HG02763 (cell line): ENCODE measurements at regions not wholly inside any gene's neighbourhood (a gene's known extent, or its start where the extent isn't known, plus 50 kb on each side); places are given as distances from the start of the nearest gene placed in this dataset.

Experiments
- ATAC-seq: cut with Tn5 transposase; IDR thresholded peaks from one replicate; pipeline ENCODE4 v1.9.1; 2021; ENCODE audit warnings: mild to moderate bottlenecking, moderate library complexity; ENCODE audit not compliant: unreplicated experiment

DNA sequence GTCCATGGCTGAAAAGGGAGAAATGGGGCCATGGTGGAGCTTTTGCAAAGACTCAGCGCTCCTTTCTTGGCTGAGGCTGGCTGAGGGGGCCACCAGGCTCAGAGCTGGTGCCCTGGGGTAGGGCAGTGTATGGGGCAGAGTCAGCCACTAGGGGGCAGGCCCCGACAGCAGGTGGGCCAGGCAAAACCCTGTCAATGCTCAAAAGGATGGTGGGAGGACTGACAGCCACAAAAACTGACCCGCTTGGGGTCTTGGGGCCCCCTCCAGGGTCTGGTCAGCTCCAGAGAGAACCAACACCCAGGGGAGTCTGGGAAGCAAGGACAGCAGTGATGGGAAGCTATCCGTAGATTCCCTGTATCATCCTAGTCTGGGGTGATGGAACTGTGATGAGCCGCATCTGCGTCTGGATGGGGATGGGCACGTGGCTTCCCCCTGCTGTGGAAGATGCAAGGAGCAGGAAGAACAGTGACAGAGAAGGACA, 306.9 kb downstream of the DHX35 start:
- ATAC-seq, result no peak

DNA sequence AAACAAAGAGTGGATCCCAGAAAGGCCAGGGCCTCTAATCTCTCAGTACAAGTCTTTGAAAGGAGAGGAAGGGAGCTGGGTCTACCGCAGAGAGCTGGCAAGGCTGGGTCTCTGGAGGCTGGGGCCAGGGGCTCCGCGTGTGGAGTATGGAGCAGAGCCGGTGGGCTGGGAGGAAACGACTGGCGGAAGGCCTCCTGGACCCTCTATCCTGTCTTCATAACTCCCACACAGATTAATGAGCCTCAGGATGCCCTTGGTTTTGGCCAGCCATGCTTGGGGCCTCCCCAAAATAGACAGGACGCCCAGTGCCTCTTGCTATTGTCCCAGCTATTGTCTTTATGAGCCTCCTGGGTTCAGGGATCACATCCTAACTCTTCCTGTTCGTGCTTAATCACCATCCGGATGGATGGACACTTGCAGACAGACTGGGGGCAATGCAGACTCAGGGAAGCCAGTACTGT, 306.4 kb downstream of the DHX35 start:
- ATAC-seq, result no peak

DNA sequence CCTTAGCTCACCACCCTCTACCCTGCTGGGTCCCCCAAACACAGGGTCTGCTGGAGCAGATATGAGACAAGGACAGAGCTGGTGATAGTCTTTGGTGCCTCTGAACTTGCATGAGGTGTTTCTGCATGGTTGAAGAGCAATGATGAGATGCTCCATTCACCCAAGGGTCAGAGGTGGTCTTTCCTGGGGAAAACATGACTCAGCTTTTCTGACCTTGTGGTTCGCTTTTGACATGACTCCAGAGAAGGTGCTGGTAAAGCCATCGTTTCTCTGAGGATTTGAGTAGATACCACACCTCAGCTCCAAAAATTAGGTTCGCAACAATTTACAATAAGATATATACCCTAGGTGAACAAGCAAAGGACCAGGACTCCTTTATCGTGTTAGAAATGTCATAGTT, 304.8 kb downstream of the DHX35 start:
- no peak for ATAC-seq

DNA sequence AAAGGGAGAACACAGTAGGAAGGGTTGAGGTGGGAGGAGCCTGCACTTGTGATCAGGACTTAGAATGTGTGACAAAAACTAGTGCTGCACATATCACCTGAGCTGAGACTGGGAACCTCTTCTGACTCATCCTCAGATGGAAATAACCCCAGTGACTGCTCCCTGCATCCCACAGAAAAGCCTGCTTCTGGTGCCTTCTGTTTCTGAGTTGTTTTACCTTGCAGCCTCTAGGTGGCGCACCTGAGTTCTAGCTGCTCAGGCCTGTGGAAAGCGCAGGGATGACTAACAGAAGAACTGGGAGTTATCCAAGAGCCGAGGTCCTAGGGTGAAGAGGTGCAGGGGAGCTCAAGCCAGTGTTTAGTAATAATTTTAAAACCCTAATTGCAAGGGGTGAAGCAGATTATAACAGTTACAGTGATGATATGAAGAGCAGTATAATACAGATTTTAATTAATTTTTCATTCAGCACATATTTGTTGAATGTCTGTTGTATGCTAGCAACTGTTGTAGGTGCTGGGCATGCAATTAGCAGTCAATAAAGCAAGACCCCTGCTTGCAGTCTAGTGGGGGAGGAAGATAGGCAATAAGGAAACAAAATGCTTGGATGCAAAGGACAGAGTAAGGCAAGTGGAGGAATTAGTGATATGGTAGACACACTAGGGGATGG, 302.5 kb downstream of the DHX35 start:
- ATAC-seq, result no peak

DNA sequence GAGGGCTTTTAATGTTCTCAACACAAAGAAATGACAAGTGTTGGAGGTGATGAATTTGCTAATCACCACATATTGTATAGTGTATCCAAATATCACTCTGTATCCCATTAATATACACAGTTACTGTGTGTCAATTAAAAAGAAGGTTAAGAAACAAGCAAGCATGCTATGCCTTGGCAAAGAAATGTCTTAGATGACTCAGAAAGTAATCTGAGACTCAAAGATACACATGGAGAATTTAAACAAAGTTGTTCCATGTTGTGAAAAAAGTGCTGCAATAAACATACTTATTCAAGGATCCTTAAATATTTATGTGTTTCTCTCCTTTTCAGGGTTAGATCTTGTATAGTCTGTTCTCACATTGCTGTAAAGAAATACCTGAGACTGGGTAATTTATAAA, 300.9 kb downstream of the DHX35 start:
- ATAC-seq, result no peak

DNA sequence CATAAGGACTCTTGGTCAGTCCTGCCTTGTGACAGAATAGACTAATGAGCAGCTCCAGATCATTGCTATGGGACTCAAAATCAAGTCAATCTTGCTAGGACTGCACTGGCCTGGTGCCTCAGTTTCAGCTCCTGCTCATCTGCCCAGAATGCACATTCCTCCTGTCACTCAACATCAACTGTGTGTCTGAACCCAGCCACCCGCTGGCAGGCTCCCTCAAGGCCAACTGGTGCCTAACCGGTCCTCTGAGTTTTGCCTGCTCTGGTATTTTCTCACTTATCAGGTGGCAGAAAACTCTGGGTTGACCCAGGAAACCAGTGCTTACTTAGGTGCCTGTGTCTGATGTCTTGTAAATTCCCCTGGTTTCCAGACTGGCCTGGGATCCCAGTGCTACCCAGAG, 297.7 kb downstream of the DHX35 start:
- no peak for ATAC-seq

DNA sequence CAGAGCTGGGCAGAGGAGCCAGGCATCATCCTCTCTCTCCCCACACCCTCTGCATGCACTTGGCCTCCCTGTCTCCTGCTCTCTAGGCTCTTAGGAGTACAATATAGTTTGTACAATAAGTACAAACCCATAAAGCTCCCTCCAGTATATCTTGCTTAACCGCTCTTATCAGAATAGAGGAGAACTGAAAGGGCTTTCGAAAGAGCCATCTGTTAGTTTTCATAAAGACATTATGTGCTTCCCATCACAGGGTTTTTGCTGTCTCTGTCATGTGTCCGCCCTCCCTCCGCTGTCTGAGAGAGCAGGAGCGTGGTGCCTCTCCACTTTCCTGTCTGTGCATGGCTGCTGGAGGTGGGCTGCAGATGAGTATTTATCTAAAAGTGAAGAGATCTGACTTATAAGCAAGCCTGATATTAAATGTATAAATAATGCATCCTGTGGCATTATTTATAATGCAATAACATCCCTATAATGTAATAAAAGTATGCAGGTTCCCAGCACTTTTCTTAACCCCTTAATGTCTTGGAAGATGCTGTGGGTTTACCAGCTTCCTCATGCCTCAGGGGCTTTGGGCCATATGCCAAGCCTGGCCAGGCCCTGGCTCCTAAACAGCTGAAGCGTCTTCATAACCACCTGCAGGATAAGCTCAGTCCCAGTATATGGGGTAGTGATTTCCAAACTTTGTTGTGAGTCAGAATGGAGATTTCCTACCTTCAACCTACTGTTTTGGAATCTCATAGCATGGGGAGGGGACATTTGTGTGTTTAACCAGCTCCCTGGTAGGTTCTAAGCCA, 297.1 kb downstream of the DHX35 start:
- no peak for ATAC-seq

DNA sequence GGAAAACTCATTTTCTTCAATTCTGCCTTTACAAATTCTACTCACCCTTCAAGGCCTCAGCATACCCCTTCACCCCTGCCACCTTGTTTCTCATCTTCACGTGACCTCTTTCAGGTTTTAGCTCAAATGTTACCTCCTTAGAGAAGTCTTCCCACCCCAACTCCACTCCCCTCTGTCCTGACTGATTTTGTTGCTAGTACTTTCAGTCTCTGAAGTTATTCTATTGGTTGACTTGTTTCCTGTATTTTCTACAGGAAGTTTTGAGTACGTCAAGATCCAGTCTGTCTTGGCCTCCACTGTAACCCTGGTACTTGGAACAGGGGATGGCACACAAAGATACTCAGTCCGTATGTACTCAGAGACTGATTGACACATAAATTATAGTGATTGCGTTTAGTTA, 296.1 kb downstream of the DHX35 start:
- no peak for ATAC-seq

DNA sequence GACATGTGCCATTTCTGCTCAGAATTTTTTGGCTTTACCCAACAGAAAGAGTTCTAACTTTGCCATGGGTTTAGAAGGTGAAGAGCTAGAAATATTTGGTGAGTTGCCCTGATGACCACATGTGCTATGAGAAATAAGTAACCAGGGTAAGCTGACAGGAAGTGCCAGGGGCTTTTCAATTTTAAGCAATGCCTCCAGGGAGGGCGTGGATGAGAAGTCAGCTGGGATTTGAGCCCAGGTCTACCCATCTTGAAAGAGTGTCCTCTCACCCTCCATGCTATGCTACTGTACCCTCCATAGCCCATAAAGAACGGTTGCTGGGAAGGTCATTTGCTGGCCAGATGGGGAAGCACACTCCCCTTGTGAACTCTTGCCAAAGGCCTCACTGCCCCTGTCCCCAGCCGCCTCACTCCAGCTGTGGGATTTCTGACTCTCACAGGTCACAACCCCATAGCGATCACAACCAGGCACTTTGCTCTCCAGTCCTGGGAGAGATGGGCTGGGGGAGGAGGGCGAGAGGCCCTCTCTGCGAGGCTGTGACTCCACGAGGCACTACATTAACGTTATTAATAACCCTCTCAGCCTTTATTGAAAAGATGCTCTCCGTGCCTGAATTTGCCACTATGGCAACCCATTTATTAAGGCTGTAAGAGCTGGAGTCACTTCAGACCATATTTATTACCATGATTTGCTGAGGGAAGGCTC, 291.1 kb downstream of the DHX35 start:
- ATAC-seq, result no peak

DNA sequence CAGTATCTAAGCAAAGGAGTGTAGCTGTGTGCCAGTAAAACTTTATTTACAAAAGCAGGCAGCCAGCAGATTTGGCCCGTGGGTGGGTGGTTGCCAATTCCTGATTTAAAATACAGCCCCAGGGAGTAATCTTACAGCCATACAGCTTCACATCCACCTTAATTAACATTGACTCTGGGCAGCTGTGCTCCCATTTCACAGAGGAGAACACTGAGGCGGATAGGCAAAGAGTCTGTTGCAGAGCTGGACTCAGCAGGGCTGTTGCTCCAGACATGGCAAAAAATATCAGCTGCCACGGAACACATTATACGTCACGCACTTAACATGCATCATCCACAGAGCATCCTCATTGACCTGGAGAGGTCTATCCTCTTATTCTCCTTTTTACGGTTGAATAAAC, 289.9 kb downstream of the DHX35 start:
- no peak for ATAC-seq

DNA sequence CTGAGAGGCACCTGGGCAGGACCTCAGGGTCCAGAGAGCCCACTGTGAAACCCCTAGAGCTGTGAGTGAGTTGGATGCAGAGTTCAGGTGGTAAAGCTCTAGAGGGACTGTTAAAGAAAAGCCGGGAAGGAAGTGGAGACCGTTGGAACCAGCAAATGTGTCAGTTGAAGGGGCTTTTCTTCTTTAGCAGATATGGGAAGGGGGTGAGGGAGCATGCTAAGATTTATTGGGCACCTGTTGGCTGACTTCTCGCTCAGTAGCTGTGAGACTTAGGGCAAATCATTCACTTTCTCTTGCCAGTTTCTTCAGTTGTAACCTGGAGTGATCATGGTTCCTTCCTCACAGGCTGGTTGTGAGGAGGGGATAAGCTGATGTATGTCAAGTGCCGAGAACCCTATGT, 287.7 kb downstream of the DHX35 start:
- ATAC-seq, result no peak

DNA sequence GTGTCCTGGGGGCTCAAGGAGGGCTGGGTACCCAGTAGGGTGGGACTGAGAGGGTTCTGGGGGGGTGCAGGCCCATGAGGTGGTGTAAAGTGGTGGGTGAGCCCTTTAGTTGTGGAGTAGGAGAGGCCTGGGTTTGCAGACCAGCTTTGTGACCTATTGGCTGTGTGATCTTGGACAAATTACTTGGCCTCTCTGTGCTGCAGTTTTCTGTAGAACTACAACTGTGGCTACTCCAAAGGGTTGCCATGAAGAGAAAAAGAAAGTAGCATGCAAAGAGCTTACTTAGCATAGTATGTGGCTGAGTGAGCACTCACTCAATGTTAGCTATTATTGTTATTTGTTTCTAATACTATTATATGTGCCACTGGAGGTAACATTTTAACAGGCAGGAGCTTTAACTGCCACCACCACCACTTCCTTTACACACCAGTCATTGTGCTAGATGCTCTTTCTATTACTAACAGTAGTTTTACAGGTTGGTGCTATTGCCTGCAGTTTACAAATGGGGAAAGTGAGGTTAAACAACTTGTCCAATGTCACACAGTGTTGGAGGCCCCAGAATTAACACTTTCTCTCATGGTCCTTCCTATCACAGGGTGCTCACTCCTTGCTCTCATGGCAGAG, 286.8 kb downstream of the DHX35 start:
- no peak for ATAC-seq

DNA sequence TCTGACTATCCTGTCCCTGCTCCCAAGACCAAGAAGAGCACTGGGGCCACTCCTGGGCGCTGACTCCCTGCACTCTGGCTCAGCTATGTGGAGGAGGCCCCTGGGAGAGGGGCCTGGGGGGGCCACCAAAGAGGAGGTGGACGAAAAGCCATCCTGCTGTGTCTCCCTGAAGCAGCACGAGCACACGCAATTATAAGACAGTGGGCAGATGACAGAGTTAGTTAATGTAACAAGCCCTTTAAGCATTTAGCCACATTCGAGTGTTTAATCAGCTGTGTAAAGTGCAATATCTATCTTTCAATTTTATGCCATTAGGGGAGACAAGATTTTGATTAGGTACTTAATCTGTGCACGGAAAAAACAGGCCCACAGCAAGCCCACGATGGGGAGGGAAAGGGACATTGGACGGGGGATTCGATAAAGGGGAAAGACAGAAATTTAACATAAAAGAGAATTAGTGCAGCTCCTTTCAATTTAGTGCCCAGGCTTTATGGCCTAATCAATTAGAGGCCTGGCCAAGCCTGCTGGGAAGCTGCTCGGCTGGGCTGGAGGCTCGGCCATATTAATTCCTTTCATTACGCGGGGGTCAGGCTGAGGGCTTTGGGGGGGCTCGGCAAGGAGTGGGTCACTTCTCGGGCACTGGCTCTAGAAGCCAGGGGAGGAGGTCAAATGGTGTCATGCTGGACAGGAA, 286.2 kb downstream of the DHX35 start:
- no peak for ATAC-seq

DNA sequence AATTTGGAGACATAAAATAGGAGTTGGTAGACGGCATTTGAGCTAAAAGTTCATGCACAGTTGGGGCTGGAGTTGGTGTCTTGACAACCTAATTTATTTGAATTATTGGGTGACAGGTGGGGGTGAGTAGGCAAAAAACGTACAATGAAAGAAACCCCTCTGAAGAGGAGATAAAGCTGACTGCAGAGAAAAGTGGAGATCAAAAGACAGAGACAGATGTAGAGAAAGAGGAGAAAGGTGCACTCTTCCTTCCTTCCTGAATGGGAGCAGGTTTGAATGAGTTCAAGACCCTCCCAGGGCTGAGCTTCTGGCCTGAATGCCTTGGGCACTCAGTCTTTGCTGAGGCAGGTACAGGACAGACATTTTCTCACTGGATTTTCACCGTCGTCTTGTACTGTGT, 284.3 kb downstream of the DHX35 start:
- ATAC-seq, result no peak

DNA sequence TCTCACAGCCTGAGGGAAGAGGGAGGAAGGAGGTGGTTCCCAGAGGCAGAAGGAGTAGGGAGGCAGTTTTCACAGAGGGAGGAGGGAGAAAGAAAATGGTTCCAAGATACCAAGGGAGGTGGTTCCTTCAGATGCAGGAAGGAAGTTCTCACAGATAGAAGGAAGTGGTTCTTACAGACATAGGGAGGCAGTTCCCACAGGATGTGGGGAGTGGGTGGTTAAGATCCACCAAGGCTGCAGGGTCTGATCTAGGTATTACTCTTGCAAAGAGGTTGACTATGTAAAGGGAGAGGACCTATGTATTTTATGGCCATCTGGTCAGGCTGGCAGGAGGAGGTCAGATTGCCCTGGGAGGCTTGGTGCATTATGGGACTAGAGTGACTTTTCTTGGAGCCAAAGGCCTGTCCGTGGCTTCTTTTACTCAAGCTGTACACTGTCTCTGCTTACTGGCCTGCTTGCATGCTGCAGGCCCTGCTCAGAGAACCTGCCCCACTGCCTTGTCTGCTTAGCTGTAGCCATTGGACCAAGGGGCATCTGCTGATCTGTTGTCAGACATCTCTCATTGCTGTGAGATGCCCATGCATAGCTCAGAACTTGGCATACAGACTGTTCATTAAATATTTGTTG, 283.7 kb downstream of the DHX35 start:
- ATAC-seq, result no peak

DNA sequence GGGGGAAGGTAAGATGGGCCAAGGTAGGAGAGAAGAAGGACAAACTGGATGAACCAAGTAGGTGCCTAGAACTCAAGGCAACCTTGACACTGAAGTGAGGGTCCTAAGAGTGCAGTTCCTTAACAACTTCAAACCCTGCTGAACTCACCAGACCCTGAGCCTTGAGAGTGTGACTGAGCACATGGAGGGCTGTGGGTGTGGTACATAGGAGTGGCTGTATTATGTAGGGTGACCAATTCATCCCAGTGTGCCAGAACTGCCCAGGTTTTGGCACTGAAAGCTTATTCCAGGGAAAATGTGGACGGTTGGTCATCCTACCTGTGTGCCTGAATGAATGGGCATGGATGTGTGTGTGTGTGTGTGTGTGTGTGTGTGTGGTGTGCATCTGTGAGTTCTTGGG, 281.8 kb downstream of the DHX35 start:
- no peak for ATAC-seq

DNA sequence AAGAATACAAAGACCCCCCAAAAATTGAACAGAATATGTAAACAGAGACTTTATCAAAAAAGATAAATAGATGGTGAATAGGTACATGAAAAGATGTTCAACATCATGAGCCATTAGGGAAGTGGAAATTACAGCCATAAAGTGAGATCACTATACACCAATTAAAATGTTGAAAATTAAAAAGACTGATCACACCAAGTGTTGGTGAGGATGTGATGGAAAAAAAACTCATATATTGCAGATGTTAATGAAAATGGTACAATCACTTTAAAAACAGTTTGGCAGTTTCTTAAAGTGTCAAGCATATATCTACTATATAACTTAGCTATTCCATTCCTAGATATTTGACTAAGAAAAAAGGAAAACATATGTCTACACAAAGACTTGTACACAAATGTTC, 280.5 kb downstream of the DHX35 start:
- no peak for ATAC-seq

DNA sequence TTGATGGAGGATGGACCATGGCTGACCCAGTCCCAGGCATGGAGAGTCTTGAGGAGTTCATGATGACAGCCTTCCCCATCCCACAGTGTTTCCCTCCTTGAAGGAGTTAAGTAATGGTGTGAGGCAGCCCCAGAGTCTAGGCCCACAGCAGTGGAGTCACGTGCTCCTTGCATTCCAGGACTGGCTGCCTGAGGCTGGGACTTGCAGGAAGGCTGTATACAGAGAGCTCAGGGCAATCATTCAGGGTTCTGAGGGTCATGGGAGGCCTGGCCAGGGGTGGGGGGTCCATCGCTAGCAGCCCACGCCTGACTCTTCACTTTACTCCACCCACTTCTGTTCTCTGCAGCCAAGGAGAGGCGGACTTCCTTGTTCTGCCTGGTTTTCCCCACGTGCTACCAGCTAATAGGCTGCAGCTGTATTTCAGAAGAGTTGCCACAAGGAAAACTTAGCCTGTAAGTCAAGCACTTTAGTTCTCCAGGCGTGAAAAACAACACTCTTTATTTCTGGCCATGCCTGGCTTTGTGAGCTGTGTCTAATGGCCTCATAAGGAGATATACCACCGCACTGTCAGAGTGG, 272.5 kb downstream of the DHX35 start:
- no peak for ATAC-seq

DNA sequence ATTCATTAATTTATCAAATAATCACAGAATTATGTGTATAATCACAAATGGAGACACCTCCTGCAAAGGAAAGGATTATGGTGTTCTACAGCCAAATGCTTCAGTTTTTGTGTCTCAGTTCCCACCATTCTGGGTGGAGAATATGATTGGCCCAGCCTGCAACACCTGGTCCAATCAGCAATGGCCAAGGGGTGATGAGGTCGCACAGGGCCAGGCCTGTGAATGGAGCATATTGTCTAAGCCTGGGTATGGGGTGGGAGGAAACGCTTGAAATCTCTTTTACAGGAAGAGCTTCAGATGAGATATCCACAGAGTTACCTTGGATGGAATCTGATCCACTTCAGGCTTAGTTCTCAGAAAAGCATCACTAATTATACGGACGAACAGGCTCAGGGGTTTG, 271.6 kb downstream of the DHX35 start:
- no peak for ATAC-seq

DNA sequence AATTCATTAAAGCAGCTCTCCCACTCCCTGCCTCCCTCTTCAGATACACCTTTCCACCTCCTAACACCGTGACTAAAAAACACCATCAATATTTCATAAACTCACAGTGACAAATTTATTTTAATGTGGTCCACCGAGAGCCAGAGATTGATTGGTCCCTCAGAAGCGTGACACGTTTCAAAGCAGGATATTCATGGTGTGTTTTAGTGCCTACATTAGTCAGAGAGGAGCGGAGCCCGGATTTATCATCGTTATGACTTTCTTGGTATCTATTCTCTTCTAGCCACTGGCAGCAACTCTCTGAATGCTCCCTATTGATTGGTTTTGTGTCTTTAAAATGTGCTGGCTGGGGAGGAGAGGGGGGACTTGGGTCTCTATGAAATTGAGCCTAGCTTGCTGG, 265.3 kb downstream of the DHX35 start:
- ATAC-seq, result no peak
